IMR-90 (cell line): ENCODE measurements at regions not wholly inside any gene's neighbourhood (a gene's known extent, or its start where the extent isn't known, plus 50 kb on each side); places are given as distances from the start of the nearest gene placed in this dataset.

Experiments
- ATAC-seq: fragments of 200-7000 bp; cut with Tn5 transposase; 2 replicates; pipeline ENCODE4 v1.9.1; 2020; ENCODE audit warnings: low read depth, mild to moderate bottlenecking, moderate library complexity
- BruUV-seq: library from RNA; stranded (reverse); fragments of 400-500 nt; replicated peaks from 2 replicates; lab custom pipeline; 2021; lab: Mats Ljungman, UMichigan
- CTCF ChIA-PET: fragments of 300-600 bp; formaldehyde crosslinking; extraction: SDS; loops from one replicate; lab custom pipeline; 2021; ENCODE audit warnings: antibody characterized with exemption; lab: Yijun Ruan, JAX
- POLR2A ChIA-PET: fragments of 300-600 bp; sonication (Branson Sonifier 250); formaldehyde crosslinking; loops from one replicate; lab custom pipeline; 2022; ENCODE audit warnings: antibody characterized with exemption; ENCODE audit not compliant: unreplicated experiment; lab: Charles Lee
- DNase-seq: peaks from one replicate; pipeline ENCODE4 v3.0.0; 2013
- H2AFZ ChIP-seq: replicated peaks from 2 replicates; pipeline ENCODE3; 2013; ENCODE audit warnings: low read length, mild to moderate bottlenecking; ENCODE audit not compliant: poor library complexity
- H2AK5ac ChIP-seq: 2 replicates; pipeline ENCODE4 v1.6.1; 2013; ENCODE audit warnings: low read depth, low read length, inconsistent platforms
- H2AK9ac ChIP-seq: replicated peaks from 2 replicates; pipeline ENCODE3; 2013; ENCODE audit warnings: mild to moderate bottlenecking, low read depth, low read length, moderate library complexity; ENCODE audit not compliant: poor library complexity
- H2BK120ac ChIP-seq: 2 replicates; pipeline ENCODE4 v1.6.1; 2013; ENCODE audit warnings: low read depth, low read length, inconsistent platforms
- H2BK15ac ChIP-seq: 3 replicates; pipeline ENCODE4 v1.6.1; 2013; ENCODE audit warnings: low read depth, low read length, inconsistent platforms
- H2BK20ac ChIP-seq: 2 replicates; pipeline ENCODE4 v1.6.1; 2013; ENCODE audit warnings: low read depth, mild to moderate bottlenecking, inconsistent platforms, low read length, moderate library complexity
- H2BK5ac ChIP-seq: 2 replicates; pipeline ENCODE4 v1.6.1; 2013; ENCODE audit warnings: mild to moderate bottlenecking, low read depth, low read length, inconsistent platforms; ENCODE audit not compliant: poor library complexity, severe bottlenecking
- H3K14ac ChIP-seq: replicated peaks from 2 replicates; pipeline ENCODE4 v1.6.1; 2013; ENCODE audit warnings: low read depth, low read length, inconsistent platforms
- H3K18ac ChIP-seq: 2 replicates; pipeline ENCODE4 v1.6.1; 2013; ENCODE audit warnings: low read depth, low read length, control low read depth
- H3K23ac ChIP-seq: 2 replicates; pipeline ENCODE4 v1.6.1; 2013; ENCODE audit warnings: low read depth, low read length, inconsistent platforms
- H3K27ac ChIP-seq: 2 replicates; pipeline ENCODE4 v1.5.1; 2013; ENCODE audit warnings: mild to moderate bottlenecking, control low read depth, low read length; ENCODE audit not compliant: insufficient read depth
- H3K27me3 ChIP-seq: 2 replicates; pipeline ENCODE4 v1.6.1; 2013; ENCODE audit warnings: low read length; ENCODE audit not compliant: control insufficient read depth, insufficient read depth
- H3K36me3 ChIP-seq: 2 replicates; pipeline ENCODE4 v1.6.1; 2013; ENCODE audit warnings: low read length, mixed read lengths; ENCODE audit not compliant: control insufficient read depth, insufficient read depth
- H3K4ac ChIP-seq: 2 replicates; pipeline ENCODE4 v1.6.1; 2013; ENCODE audit warnings: low read depth, low read length, inconsistent platforms
- H3K4me1 ChIP-seq: 2 replicates; pipeline ENCODE4 v1.6.1; 2013; ENCODE audit warnings: low read length, mixed read lengths; ENCODE audit not compliant: control insufficient read depth, insufficient read depth
- H3K4me2 ChIP-seq: 2 replicates; pipeline ENCODE4 v1.6.1; 2013; ENCODE audit warnings: low read depth, mild to moderate bottlenecking, control low read depth, low read length, moderate library complexity
- H3K4me3 ChIP-seq: 2 replicates; pipeline ENCODE4 v1.5.1; 2013; ENCODE audit warnings: low read depth, mild to moderate bottlenecking, control low read depth, low read length, moderate library complexity; ENCODE audit not compliant: insufficient read depth
- H3K56ac ChIP-seq: 2 replicates; pipeline ENCODE4 v1.6.1; 2013; ENCODE audit warnings: low read length, inconsistent platforms; ENCODE audit not compliant: insufficient read depth; ENCODE audit errors: extremely low read depth
- H3K79me1 ChIP-seq, 2 experiments: 2 replicates each; pipeline ENCODE4 v1.6.1; 2013; ENCODE audit warnings: low read length in 2 of 2, inconsistent platforms in 1 of 2, low read depth in 1 of 2
- H3K9ac ChIP-seq: 2 replicates; pipeline ENCODE4 v1.6.1; 2013; ENCODE audit warnings: low read depth, low read length, control low read depth
- H3K9me1 ChIP-seq: 2 replicates; pipeline ENCODE4 v1.6.1; 2013; ENCODE audit warnings: low read length, inconsistent platforms; ENCODE audit not compliant: insufficient read depth
- H3K9me3 ChIP-seq: 2 replicates; pipeline ENCODE4 v1.6.1; 2013; ENCODE audit warnings: low read length; ENCODE audit not compliant: control insufficient read depth, insufficient read depth
- H4K20me1 ChIP-seq: 2 replicates; pipeline ENCODE4 v1.6.1; 2013; ENCODE audit warnings: low read length, inconsistent platforms; ENCODE audit not compliant: insufficient read depth
- H4K5ac ChIP-seq: 2 replicates; pipeline ENCODE4 v1.6.1; 2013; ENCODE audit warnings: mild to moderate bottlenecking, low read depth, low read length, control low read depth
- H4K8ac ChIP-seq, 2 experiments: 2 replicates each; pipeline ENCODE4 v1.6.1; 2013; ENCODE audit warnings: low read depth in 2 of 2, low read length in 2 of 2, control low read depth in 1 of 2, inconsistent platforms in 1 of 2
- H4K91ac ChIP-seq: 2 replicates; pipeline ENCODE4 v1.6.1; 2013; ENCODE audit warnings: low read depth, low read length, inconsistent platforms; ENCODE audit not compliant: insufficient read depth
- FOS ChIP-seq: fragments of 150-350 bp; IDR thresholded peaks from 2 replicates; pipeline ENCODE4 v1.6.1; 2016; ENCODE audit warnings: low read depth, low read length
- WGBS, 2 experiments: methylation state at CpG; one replicate each; pipeline versions ENCODE4 v1.1.5 to v1.1.7; 2013; ENCODE audit warnings: missing lambda C conversion rate in 2 of 2; ENCODE audit not compliant: insufficient read length in 1 of 2; ENCODE audit errors: extremely low coverage in 2 of 2; 5-methylcytosine and 5-hydroxymethylcytosine counted together
- dilution Hi-C: fragments of 300-500 bp; cut with HindIII; formaldehyde crosslinking; loops from one replicate; pipeline ENCODE4 v1.14.3; 2018; ENCODE audit warnings: low sequenced_read_pairs; ENCODE audit not compliant: unreplicated experiment
- in situ Hi-C: fragments of 300-500 bp; cut with MboI; formaldehyde crosslinking; loops from 3 replicates; pipeline ENCODE4 v1.14.3; 2019; ENCODE audit warnings: low sequenced_read_pairs, inconsistent platforms, mixed read lengths
- intact Hi-C: fragments of 100-400 bp; cut with micrococcal nuclease; formaldehyde crosslinking; loops from 2 replicates; pipeline ENCODE4 v1.10.0; 2022

GRCh38 chr10:4437061-4437460 lies 388.9 kb upstream of the AKR1E2 start:
- no peak overlapping the region for H4K8ac ChIP-seq
- no peaks in the 10 kb centered on the region for H3K36me3 ChIP-seq
- no peak overlapping the region for H2BK120ac ChIP-seq
- H3K27me3 ChIP-seq: no peaks in the 10 kb centered on the region
- no peak overlapping the region for H3K27ac ChIP-seq
- H3K4me1 ChIP-seq: peaks cover 6% of the 10 kb centered on the region
- no peak overlapping the region for H4K5ac ChIP-seq
- H2BK20ac ChIP-seq: no peak overlapping the region
- no peak overlapping the region for H2BK5ac ChIP-seq
- H3K9me1 ChIP-seq: 0 out of 2 replicates have a peak, but pooled peaks cover 2% of the 10 kb centered on the region
- H3K18ac ChIP-seq: no peak overlapping the region
- H4K91ac ChIP-seq: no peak overlapping the region
- no peak overlapping the region for H2BK15ac ChIP-seq
- H3K4ac ChIP-seq: no peak overlapping the region
- H3K4me3 ChIP-seq: no peak overlapping the region
- TF ChIP-seq FOS: no peak
- ChIA-PET POLR2A (no interaction called here), CTCF (interaction anchor here (0.7 kb wide), 1 partner anchor 28 kb away, joined by 3 read pairs; no protein-coding TSS in a partner anchor)
- H2AFZ ChIP-seq: no peak overlapping the region
- H2AK9ac ChIP-seq: no peak overlapping the region
- H3K23ac ChIP-seq: no peak overlapping the region
- no TSS peak for BruUV-seq
- intact Hi-C loops (no loop called here), in situ Hi-C loops (no loop called here), dilution Hi-C loops (no loop called here)
- no peak overlapping the region for H3K9ac ChIP-seq
- WGBS, 2 experiments: 73% methylated on average over 2 of the region's 7 CpGs; no CpG with 5 or more reads in 1 of the 2 experiments
- H4K20me1 ChIP-seq: no peaks in the 10 kb centered on the region
- H3K9me3 ChIP-seq: no peaks in the 10 kb centered on the region
- H3K79me1 ChIP-seq: no peaks in the 10 kb centered on the region
- no peak overlapping the region for H3K4me2 ChIP-seq
- H3K56ac ChIP-seq: no peak overlapping the region
- ATAC-seq (no peak), DNase-seq (no peak)
- no peak overlapping the region for H3K14ac ChIP-seq
- no peak overlapping the region for H2AK5ac ChIP-seq
